ENCODE measurements at regions not wholly inside any gene's neighbourhood (a gene's known extent, or its start where the extent isn't known, plus 50 kb on each side); places are given as distances from the start of the nearest gene placed in this dataset.

- ATAC-seq (no peak), FAIRE-seq (no peak), DNase-seq (ENCODE audit: low spot score) (no peak)
- Histone ChIP-seq H3K27ac (ENCODE audit: extremely low read length, insufficient read depth, low read length) (no peak overlapping the region), H3K4me2 (ENCODE audit: low read depth, low read length) (no peak overlapping the region), H3K79me2 (ENCODE audit: insufficient read depth, low read length) (no peaks in the 10 kb centered on the region), H3K9me3 (ENCODE audit: low read length) (no peaks in the 10 kb centered on the region), H3K36me3 (replicated peaks in 1 of 2; ENCODE audit: control insufficient read depth in 1 of 2, insufficient read depth in 2 of 2, low read length in 2 of 2) (no peaks in the 10 kb centered on the region), H3K4me3 (replicated peaks in 1 of 3; ENCODE audit: insufficient read depth in 1 of 3, low read depth in 2 of 3, low read length in 3 of 3) (no peak overlapping the region), H4K20me1 (ENCODE audit: insufficient read depth, low read length) (no peaks in the 10 kb centered on the region), H3K27me3 (ENCODE audit: control insufficient read depth in 1 of 2, insufficient read depth in 2 of 2, low read length in 2 of 2) (no peaks in the 10 kb centered on the region), H2AFZ (ENCODE audit: low read length) (no peak overlapping the region), H3K9ac (ENCODE audit: insufficient read depth, low read depth, low read length) (no peak overlapping the region), H3K4me1 (ENCODE audit: insufficient read depth, low read length) (no peaks in the 10 kb centered on the region)
- CTCF ChIA-PET (ENCODE audit: low intra/inter-chr PET ratio, low total read pairs): no interaction called here
- TF ChIP-seq ZSCAN5A (CRISPR knock-in tag; IDR thresholded peaks at IDR 0.05; ENCODE audit: borderline replicate concordance): no peak
- POLR2A ChIA-PET: no interaction called here
- in situ Hi-C loops (cut with HindIII; ENCODE audit: extremely low pct_ligation_motif_present, low pct_unique_long_range_greater_than_20kb) (no loop called here), intact Hi-C loops (cut with micrococcal nuclease; ENCODE audit: unreplicated experiment) (no loop called here)
- WGBS (ENCODE audit: low lambda C conversion rate): 60% methylated on average over 2 of the region's 2 CpGs
- no TSS peak for BruUV-seq (replicated peaks)
Measured at GRCh38 chr16:52756812-52757517, 210.0 kb upstream of the TOX3 start.

- no peak overlapping the region for H3K4me2 ChIP-seq (ENCODE audit: low read depth, low read length)
- no peaks in the 10 kb centered on the region for H3K4me1 ChIP-seq (ENCODE audit: insufficient read depth, low read length)
- H2AFZ ChIP-seq (ENCODE audit: low read length): no peak overlapping the region
- 6% methylated on average over 1 of the region's 1 CpG for WGBS (ENCODE audit: low lambda C conversion rate)
- no peaks in the 10 kb centered on the region for H3K79me2 ChIP-seq (ENCODE audit: insufficient read depth, low read length)
- ATAC-seq: no peak
- TF ChIP-seq ZNF766 (CRISPR knock-in tag; IDR thresholded peaks at IDR 0.05; ENCODE audit: borderline replicate concordance): no peak
- no peak for TF ChIP-seq ZNF484 (CRISPR knock-in tag; IDR thresholded peaks at IDR 0.05; ENCODE audit: borderline replicate concordance, low read depth)
- TF ChIP-seq ZNF17 (CRISPR knock-in tag; IDR thresholded peaks at IDR 0.05): no peak
- no peak for TF ChIP-seq SIX1 (CRISPR knock-in tag; IDR thresholded peaks at IDR 0.05; ENCODE audit: borderline replicate concordance)
- TF ChIP-seq ZNF839 (CRISPR knock-in tag; IDR thresholded peaks at IDR 0.05; ENCODE audit: borderline replicate concordance): no peak
- TF ChIP-seq ZNF138 (CRISPR knock-in tag; IDR thresholded peaks at IDR 0.05; ENCODE audit: low read depth): no peak
- no peak for TF ChIP-seq ELF4 (CRISPR knock-in tag; IDR thresholded peaks at IDR 0.05; ENCODE audit: borderline replicate concordance)
- TF ChIP-seq SRSF9 (IDR thresholded peaks at IDR 0.05; ENCODE audit: borderline replicate concordance, insufficient read depth, low read depth, low read length, poor library complexity, severe bottlenecking): no peak
- no peak for TF ChIP-seq MLX (CRISPR knock-in tag; IDR thresholded peaks at IDR 0.05)
- no peak overlapping the region for H3K9ac ChIP-seq (ENCODE audit: insufficient read depth, low read depth, low read length)
- no peak for FAIRE-seq
- no peak overlapping the region for H3K27ac ChIP-seq (ENCODE audit: extremely low read length, insufficient read depth, low read length)
- ChIA-PET CTCF (ENCODE audit: low intra/inter-chr PET ratio, low total read pairs) (no interaction called here), POLR2A (no interaction called here)
- H3K27me3 ChIP-seq (ENCODE audit: control insufficient read depth in 1 of 2, insufficient read depth in 2 of 2, low read length in 2 of 2): no peaks in the 10 kb centered on the region; a peak in 1 of 5 replicates
- intact Hi-C loops (cut with micrococcal nuclease; ENCODE audit: unreplicated experiment) (no loop called here), in situ Hi-C loops (cut with HindIII; ENCODE audit: extremely low pct_ligation_motif_present, low pct_unique_long_range_greater_than_20kb) (no loop called here)
- no TSS peak for BruUV-seq (replicated peaks)
- no peak for DNase-seq (ENCODE audit: low spot score)
- H3K4me3 ChIP-seq (replicated peaks in 1 of 3; ENCODE audit: insufficient read depth in 1 of 3, low read depth in 2 of 3, low read length in 3 of 3): no peak overlapping the region
- no peaks in the 10 kb centered on the region for H3K9me3 ChIP-seq (ENCODE audit: low read length)
- H3K36me3 ChIP-seq (replicated peaks in 1 of 2; ENCODE audit: control insufficient read depth in 1 of 2, insufficient read depth in 2 of 2, low read length in 2 of 2): no peaks in the 10 kb centered on the region
- H4K20me1 ChIP-seq (ENCODE audit: insufficient read depth, low read length): no peaks in the 10 kb centered on the region
Measured at GRCh38 chr16:52755396-52755795, 208.5 kb upstream of the TOX3 start.
